ENCODE measurements at regions not wholly inside any gene's neighbourhood (a gene's known extent, or its start where the extent isn't known, plus 50 kb on each side); places are given as distances from the start of the nearest gene placed in this dataset.
"Not testable (repeated sequence)": the region's sequence is repeated elsewhere in the genome, so short reads cannot be mapped to it uniquely, and the experiment has no call there.

DNA sequence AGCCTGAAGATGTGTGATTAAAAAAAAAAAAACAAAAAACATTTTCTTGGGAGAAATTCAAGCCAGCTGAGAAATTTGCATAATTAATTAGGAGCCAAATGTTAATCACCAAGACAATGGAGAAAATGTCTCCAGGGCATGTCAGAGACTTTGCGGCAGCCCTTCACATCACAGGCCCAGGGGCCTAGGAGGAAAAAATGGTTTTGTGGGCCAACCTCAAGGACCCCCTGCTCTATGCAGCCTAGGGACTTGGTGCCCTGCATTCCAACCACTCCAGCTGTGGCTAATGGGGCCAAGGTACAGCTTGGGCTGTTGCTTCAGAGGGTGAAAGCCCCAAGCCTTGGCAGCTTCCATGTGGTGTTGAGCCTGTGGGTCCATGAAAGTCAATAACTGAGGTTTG is 241.9 kb upstream of the THUMPD2 start:
- no peaks in the 10 kb centered on the region for H3K36me3 ChIP-seq
- no peak for DNase-seq
- H3K27me3 ChIP-seq: no peaks in the 10 kb centered on the region
- intact Hi-C loops (cut with DNase I): no loop called here
- H3K27ac ChIP-seq: no peak overlapping the region
- WGBS, 2 donors: 88 to 91% methylated on average over 1 of the region's 1 CpG
- H3K4me1 ChIP-seq: no peaks in the 10 kb centered on the region
- no peak overlapping the region for H3K4me3 ChIP-seq
- TF ChIP-seq, protein P1, sequence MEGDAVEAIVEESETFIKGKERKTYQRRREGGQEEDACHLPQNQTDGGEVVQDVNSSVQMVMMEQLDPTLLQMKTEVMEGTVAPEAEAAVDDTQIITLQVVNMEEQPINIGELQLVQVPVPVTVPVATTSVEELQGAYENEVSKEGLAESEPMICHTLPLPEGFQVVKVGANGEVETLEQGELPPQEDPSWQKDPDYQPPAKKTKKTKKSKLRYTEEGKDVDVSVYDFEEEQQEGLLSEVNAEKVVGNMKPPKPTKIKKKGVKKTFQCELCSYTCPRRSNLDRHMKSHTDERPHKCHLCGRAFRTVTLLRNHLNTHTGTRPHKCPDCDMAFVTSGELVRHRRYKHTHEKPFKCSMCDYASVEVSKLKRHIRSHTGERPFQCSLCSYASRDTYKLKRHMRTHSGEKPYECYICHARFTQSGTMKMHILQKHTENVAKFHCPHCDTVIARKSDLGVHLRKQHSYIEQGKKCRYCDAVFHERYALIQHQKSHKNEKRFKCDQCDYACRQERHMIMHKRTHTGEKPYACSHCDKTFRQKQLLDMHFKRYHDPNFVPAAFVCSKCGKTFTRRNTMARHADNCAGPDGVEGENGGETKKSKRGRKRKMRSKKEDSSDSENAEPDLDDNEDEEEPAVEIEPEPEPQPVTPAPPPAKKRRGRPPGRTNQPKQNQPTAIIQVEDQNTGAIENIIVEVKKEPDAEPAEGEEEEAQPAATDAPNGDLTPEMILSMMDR (IDR thresholded peaks at IDR 0.05): no peak
- TF ChIP-seq POLR2A (IDR thresholded peaks at IDR 0.05): no peak
- H3K9me3 ChIP-seq: peaks cover 0 to 18% (median 12%) of the 10 kb centered on the region in 3 donors

DNA sequence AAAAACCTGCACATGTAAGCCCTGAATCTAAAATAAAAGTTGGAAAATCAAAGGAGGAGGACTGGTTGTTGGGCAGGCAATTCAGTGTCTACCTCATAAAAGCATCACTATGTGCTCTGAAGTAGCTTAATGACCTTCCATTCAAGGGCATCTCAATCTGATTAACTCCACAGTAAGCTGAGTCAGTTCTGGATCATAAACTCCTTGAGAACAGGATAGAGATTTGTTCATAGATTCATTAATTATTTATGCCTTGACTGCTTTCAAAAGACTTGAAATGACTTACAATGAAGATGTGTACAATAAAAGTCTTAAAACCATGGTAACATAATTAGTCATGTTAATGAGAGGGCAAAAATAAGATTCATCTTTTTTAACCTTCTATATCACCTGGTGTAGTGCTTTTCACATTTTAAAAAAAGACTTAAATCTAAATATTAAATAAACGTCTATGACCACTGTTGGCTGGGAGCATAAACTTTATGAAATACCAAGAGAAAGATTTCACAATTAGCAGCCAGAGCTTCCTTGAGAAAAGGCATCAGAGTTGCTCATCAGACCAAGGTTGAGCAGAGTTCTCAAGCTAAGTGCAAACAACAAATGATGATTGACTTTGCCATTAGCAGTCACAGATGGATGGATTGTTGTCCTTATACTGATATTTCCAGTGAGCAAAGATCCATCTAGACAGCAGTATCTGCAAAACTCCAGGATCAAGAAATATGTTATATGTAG is 237.3 kb upstream of the THUMPD2 start:
- H3K4me3 ChIP-seq: no peak overlapping the region
- H3K4me1 ChIP-seq: no peaks in the 10 kb centered on the region
- TF ChIP-seq, protein P1 (IDR thresholded peaks at IDR 0.05): no peak
- no peak for TF ChIP-seq POLR2A (IDR thresholded peaks at IDR 0.05)
- no peaks in the 10 kb centered on the region for H3K27me3 ChIP-seq
- 26 to 29% methylated on average over 1 of the region's 1 CpG for WGBS, 2 donors
- no peak overlapping the region for H3K27ac ChIP-seq
- intact Hi-C loops (cut with DNase I): no loop called here
- H3K36me3 ChIP-seq: no peaks in the 10 kb centered on the region
- DNase-seq: no peak
- H3K9me3 ChIP-seq: peaks cover 0 to 12% (median 11%) of the 10 kb centered on the region in 3 donors

DNA sequence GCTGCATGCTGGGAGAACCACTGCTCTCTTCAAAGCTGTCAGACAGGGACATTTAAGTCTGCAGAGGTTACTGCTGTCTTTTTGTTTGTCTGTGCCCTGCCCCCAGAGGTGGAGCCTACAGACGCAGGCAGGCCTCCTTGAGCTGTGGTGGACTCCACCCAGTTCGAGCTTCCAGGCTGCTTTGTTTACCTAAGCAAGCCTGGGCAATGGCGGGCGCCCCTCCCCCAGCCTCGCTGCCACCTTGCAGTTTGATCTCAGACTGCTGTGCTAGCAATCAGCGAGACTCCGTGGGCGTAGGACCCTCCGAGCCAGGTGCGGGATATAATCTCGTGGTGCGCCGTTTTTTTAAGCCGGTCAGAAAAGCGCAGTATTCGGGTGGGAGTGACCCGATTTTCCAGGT is 234.9 kb upstream of the THUMPD2 start:
- 93% methylated on average over 8 of the region's 17 CpGs; no CpG with 5 or more reads in 1 of the 2 donors for WGBS, 2 donors
- intact Hi-C loops (cut with DNase I): not testable (repeated sequence)

DNA sequence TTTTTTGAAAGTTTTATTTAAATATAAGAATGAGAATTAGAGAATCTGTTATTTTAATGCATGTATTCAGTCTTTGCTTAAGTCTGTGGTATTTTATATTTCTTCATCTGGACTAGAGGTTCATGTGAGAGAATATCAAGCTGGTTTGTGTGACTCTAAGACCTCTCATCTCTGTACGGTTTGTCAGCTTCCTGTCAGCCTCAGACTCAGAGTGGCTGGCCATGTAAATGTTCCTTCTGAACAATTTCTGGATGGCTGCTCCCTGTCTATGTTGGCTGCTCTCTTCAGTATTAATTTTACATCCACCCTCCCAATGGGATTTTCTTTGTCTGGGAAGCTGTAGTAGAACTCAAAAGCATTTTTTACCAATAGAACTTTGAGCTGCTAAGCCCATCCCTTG is 225.3 kb upstream of the THUMPD2 start:
- Histone ChIP-seq H3K9me3 (no peaks in the 10 kb centered on the region), H3K36me3 (no peaks in the 10 kb centered on the region), H3K27me3 (no peaks in the 10 kb centered on the region), H3K27ac (no peak overlapping the region), H3K4me1 (no peaks in the 10 kb centered on the region), H3K4me3 (no peak overlapping the region)
- DNase-seq: no peak
- no peak for TF ChIP-seq POLR2A (IDR thresholded peaks at IDR 0.05)
- TF ChIP-seq, protein P1 (IDR thresholded peaks at IDR 0.05): no peak
- intact Hi-C loops (cut with DNase I): no loop called here
- WGBS, 2 donors: 38 to 45% methylated on average over 1 of the region's 1 CpG

More for the DNA sequence above, 234.9 kb upstream of the THUMPD2 start:
- not testable (repeated sequence) for DNase-seq, H3K4me1 ChIP-seq, H3K36me3 ChIP-seq, H3K27ac ChIP-seq, H3K27me3 ChIP-seq, H3K4me3 ChIP-seq, H3K9me3 ChIP-seq

DNA sequence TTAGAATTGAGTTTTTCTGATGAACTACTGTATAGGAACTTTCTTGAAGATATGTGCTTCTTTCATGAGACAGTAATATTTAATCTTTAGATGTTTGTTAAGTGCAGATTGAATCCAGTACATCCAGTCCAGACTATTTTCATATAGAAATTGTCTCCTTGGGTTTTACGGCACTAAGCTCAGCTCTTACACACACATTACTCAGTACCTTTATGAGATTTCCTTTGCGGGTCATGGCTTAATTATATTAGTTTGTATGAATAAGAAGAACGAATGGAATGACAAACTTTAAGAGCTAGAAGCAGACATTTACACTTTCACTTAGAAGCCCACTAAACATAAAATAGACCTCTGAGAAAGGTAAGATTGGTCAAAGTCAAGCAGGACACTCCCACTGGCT is 223.3 kb upstream of the THUMPD2 start:
- H3K4me1 ChIP-seq: no peaks in the 10 kb centered on the region
- no peaks in the 10 kb centered on the region for H3K36me3 ChIP-seq
- WGBS, 2 donors: 87 to 97% methylated on average over 3 of the region's 3 CpGs
- no peaks in the 10 kb centered on the region for H3K27me3 ChIP-seq
- intact Hi-C loops (cut with DNase I): no loop called here
- DNase-seq: no peak
- no peak overlapping the region for H3K4me3 ChIP-seq
- H3K27ac ChIP-seq: no peak overlapping the region
- H3K9me3 ChIP-seq: no peaks in the 10 kb centered on the region
- TF ChIP-seq, protein P1 (IDR thresholded peaks at IDR 0.05): no peak
- no peak for TF ChIP-seq POLR2A (IDR thresholded peaks at IDR 0.05)

DNA sequence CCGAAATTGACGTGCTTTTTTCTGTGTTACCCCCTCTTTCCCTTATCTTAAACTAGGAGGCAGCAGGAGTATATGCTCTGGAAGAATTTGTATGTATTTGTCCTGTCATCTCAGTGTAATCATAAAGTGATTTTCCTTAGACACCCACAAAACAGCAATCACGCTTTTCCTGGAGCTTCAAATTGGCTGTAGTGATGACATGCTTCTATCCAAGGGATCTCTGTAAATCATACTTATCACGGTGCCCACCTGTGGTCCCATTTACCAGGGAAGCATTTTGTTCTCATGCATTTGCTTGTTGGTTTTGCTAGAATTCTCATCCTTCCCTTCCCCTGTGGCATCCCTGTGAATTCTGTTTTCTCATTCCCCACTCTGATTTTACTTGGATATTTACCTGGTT is 220.8 kb upstream of the THUMPD2 start:
- intact Hi-C loops (cut with DNase I): no loop called here

More for the DNA sequence above, 220.8 kb upstream of the THUMPD2 start:
- Histone ChIP-seq H3K4me3 (no peak overlapping the region), H3K36me3 (no peaks in the 10 kb centered on the region), H3K4me1 (no peaks in the 10 kb centered on the region), H3K27me3 (no peaks in the 10 kb centered on the region), H3K27ac (no peak overlapping the region), H3K9me3 (no peaks in the 10 kb centered on the region)
- 89 to 93% methylated on average over 4 of the region's 4 CpGs for WGBS, 2 donors
- no peak for DNase-seq
- TF ChIP-seq POLR2A (IDR thresholded peaks at IDR 0.05): no peak
- TF ChIP-seq, protein P1 (IDR thresholded peaks at IDR 0.05): no peak
